H1 (cell line): ENCODE measurements at regions not wholly inside any gene's neighbourhood (a gene's known extent, or its start where the extent isn't known, plus 50 kb on each side); places are given as distances from the start of the nearest gene placed in this dataset.

ENCODE experiments used
- HDAC2 ChIP-seq, 2 experiments: fragments of 300-600 bp in 1 of 2; sonication (generic) in 1 of 2; IDR thresholded peaks; 2 replicates each; pipeline ENCODE4 v1.6.1; 2011 to 2012; ENCODE audit warnings: low read depth in 2 of 2, low read length in 2 of 2, mild to moderate bottlenecking in 2 of 2, moderate library complexity in 2 of 2, borderline replicate concordance in 1 of 2, inconsistent platforms in 1 of 2
- KDM1A ChIP-seq: fragments of 200-600, 300-600 bp; sonication (generic); IDR thresholded peaks from 2 replicates; pipeline ENCODE4 v1.7.1; 2016; ENCODE audit warnings: mild to moderate bottlenecking, low read length, borderline replicate concordance
- SAP30 ChIP-seq: fragments of 300-600 bp; sonication (generic); IDR thresholded peaks from 2 replicates; pipeline ENCODE4 v1.7.1; 2012; ENCODE audit warnings: low read length, moderate library complexity, mild to moderate bottlenecking, inconsistent platforms; ENCODE audit not compliant: insufficient read depth, insufficient replicate concordance
- SIN3A ChIP-seq, 2 experiments: IDR thresholded peaks in 1 of 2; conservative IDR thresholded peaks in 1 of 2; 2 replicates each; pipeline ENCODE4 v1.6.1; 2011 to 2012; ENCODE audit warnings: low read length in 2 of 2, improper control_type of control experiment in 1 of 2, low read depth in 1 of 2, mild to moderate bottlenecking in 1 of 2
- SIX5 ChIP-seq: IDR thresholded peaks from 2 replicates; pipeline ENCODE4 v1.6.1; 2011; ENCODE audit warnings: mild to moderate bottlenecking, low read depth, low read length
- TF ChIP-seq, protein P1 (sequence below): fragments of 300-600 bp; sonication (generic); IDR thresholded peaks from 2 replicates; pipeline ENCODE4 v1.7.1; 2012; ENCODE audit warnings: low read length, moderate library complexity, mild to moderate bottlenecking, inconsistent platforms; ENCODE audit not compliant: insufficient replicate concordance

DNA sequence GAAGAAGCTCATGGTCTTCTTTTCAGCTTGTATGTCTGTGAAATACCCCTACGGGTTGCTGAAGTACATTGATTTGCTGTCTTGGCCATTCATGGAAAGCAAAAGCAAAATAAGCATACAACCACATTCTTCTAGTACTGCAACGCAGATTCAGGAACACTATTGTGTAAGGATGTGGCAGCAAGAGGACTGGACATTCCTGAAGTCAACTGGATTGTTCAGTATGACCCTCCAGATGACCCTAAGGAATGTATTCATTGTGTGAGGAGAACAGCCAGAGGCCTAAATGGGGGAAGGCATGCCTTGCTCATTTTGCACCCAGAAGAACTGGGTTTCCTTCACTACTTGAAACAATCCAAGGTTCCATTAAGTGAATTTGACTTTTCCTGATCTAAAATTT lies 133.4 kb upstream of the ANKRD1 start (continued):
- TF ChIP-seq, protein P1, sequence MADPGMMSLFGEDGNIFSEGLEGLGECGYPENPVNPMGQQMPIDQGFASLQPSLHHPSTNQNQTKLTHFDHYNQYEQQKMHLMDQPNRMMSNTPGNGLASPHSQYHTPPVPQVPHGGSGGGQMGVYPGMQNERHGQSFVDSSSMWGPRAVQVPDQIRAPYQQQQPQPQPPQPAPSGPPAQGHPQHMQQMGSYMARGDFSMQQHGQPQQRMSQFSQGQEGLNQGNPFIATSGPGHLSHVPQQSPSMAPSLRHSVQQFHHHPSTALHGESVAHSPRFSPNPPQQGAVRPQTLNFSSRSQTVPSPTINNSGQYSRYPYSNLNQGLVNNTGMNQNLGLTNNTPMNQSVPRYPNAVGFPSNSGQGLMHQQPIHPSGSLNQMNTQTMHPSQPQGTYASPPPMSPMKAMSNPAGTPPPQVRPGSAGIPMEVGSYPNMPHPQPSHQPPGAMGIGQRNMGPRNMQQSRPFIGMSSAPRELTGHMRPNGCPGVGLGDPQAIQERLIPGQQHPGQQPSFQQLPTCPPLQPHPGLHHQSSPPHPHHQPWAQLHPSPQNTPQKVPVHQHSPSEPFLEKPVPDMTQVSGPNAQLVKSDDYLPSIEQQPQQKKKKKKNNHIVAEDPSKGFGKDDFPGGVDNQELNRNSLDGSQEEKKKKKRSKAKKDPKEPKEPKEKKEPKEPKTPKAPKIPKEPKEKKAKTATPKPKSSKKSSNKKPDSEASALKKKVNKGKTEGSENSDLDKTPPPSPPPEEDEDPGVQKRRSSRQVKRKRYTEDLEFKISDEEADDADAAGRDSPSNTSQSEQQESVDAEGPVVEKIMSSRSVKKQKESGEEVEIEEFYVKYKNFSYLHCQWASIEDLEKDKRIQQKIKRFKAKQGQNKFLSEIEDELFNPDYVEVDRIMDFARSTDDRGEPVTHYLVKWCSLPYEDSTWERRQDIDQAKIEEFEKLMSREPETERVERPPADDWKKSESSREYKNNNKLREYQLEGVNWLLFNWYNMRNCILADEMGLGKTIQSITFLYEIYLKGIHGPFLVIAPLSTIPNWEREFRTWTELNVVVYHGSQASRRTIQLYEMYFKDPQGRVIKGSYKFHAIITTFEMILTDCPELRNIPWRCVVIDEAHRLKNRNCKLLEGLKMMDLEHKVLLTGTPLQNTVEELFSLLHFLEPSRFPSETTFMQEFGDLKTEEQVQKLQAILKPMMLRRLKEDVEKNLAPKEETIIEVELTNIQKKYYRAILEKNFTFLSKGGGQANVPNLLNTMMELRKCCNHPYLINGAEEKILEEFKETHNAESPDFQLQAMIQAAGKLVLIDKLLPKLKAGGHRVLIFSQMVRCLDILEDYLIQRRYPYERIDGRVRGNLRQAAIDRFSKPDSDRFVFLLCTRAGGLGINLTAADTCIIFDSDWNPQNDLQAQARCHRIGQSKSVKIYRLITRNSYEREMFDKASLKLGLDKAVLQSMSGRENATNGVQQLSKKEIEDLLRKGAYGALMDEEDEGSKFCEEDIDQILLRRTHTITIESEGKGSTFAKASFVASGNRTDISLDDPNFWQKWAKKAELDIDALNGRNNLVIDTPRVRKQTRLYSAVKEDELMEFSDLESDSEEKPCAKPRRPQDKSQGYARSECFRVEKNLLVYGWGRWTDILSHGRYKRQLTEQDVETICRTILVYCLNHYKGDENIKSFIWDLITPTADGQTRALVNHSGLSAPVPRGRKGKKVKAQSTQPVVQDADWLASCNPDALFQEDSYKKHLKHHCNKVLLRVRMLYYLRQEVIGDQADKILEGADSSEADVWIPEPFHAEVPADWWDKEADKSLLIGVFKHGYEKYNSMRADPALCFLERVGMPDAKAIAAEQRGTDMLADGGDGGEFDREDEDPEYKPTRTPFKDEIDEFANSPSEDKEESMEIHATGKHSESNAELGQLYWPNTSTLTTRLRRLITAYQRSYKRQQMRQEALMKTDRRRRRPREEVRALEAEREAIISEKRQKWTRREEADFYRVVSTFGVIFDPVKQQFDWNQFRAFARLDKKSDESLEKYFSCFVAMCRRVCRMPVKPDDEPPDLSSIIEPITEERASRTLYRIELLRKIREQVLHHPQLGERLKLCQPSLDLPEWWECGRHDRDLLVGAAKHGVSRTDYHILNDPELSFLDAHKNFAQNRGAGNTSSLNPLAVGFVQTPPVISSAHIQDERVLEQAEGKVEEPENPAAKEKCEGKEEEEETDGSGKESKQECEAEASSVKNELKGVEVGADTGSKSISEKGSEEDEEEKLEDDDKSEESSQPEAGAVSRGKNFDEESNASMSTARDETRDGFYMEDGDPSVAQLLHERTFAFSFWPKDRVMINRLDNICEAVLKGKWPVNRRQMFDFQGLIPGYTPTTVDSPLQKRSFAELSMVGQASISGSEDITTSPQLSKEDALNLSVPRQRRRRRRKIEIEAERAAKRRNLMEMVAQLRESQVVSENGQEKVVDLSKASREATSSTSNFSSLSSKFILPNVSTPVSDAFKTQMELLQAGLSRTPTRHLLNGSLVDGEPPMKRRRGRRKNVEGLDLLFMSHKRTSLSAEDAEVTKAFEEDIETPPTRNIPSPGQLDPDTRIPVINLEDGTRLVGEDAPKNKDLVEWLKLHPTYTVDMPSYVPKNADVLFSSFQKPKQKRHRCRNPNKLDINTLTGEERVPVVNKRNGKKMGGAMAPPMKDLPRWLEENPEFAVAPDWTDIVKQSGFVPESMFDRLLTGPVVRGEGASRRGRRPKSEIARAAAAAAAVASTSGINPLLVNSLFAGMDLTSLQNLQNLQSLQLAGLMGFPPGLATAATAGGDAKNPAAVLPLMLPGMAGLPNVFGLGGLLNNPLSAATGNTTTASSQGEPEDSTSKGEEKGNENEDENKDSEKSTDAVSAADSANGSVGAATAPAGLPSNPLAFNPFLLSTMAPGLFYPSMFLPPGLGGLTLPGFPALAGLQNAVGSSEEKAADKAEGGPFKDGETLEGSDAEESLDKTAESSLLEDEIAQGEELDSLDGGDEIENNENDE = no peak
- TF ChIP-seq KDM1A (no peak), SIN3A (conservative IDR thresholded peaks at IDR 0.05 in 1 of 2, IDR thresholded peaks at IDR 0.05 in 1 of 2; ENCODE audit: low read depth in 1 of 2, low read length in 2 of 2) (no peak), SAP30 (no peak), HDAC2 (IDR thresholded peaks at IDR 0.05; ENCODE audit: borderline replicate concordance in 1 of 2, low read depth in 2 of 2, low read length in 2 of 2) (no peak), SIX5 (no peak)
